HepG2 (cell line): ENCODE measurements at regions not wholly inside any gene's neighbourhood (a gene's known extent, or its start where the extent isn't known, plus 50 kb on each side); places are given as distances from the start of the nearest gene placed in this dataset.

Experiments
- ATAC-seq: fragments of 200-7000 bp; cut with Tn5 transposase; 3 replicates; pipeline ENCODE4 v1.9.1; 2020; ENCODE audit warnings: mild to moderate bottlenecking, moderate library complexity
- BruUV-seq: library from RNA; stranded (reverse); fragments of 400-500 nt; replicated peaks from 2 replicates; lab custom pipeline; 2021; lab: Mats Ljungman, UMichigan
- CTCF ChIA-PET: fragments of 300-600 bp; formaldehyde crosslinking; extraction: SDS; loops from one replicate; lab custom pipeline; 2021; ENCODE audit warnings: low total read pairs, inconsistent platforms, low intra/inter-chr PET ratio; lab: Yijun Ruan, JAX
- POLR2A ChIA-PET: fragments of 350-600 bp; sonication (Branson Sonifier 250); formaldehyde crosslinking; loops from one replicate; lab custom pipeline; 2020; ENCODE audit warnings: antibody characterized with exemption, inconsistent platforms; lab: Yijun Ruan, JAX
- DNase-seq: peaks from one replicate; pipeline ENCODE4 v3.0.0-alpha.2; 2015; ENCODE audit warnings: low spot score
- FAIRE-seq: peaks from 3 replicates; lab custom pipeline; 2011; peaks lifted over from hg19 to GRCh38; lab: Jason Lieb, UNC
- H2AFZ ChIP-seq: one replicate; pipeline ENCODE4 v1.6.1; 2011; ENCODE audit warnings: low read length, inconsistent platforms
- H3K27ac ChIP-seq: fragments of 300-600 bp; 3 replicates; pipeline ENCODE4 v1.8.0; 2011; ENCODE audit warnings: mixed run types, mild to moderate bottlenecking, mixed read lengths, low read length, inconsistent platforms; ENCODE audit not compliant: insufficient read depth; ENCODE audit errors: extremely low read length
- H3K27me3 ChIP-seq, 2 experiments: fragments of 200-600 bp in 1 of 2; 2 replicates in 1 of 2; 3 replicates in 1 of 2; pipeline versions ENCODE4 v1.6.0 to v1.8.0; 2011; ENCODE audit warnings: low read length in 2 of 2, mild to moderate bottlenecking in 2 of 2, moderate library complexity in 2 of 2, inconsistent platforms in 1 of 2; ENCODE audit not compliant: insufficient read depth in 2 of 2, control insufficient read depth in 1 of 2
- H3K36me3 ChIP-seq, 2 experiments: fragments of 200-600 bp in 1 of 2; replicated peaks in 1 of 2; 2 replicates in 1 of 2; 3 replicates in 1 of 2; pipeline versions ENCODE4 v1.5.1 to v1.8.0; 2011; ENCODE audit warnings: low read length in 2 of 2, inconsistent platforms in 1 of 2; ENCODE audit not compliant: insufficient read depth in 2 of 2, control insufficient read depth in 1 of 2
- H3K4me1 ChIP-seq: 2 replicates; pipeline ENCODE4 v1.5.1; 2012; ENCODE audit warnings: low read length, inconsistent platforms; ENCODE audit not compliant: insufficient read depth
- H3K4me2 ChIP-seq: 2 replicates; pipeline ENCODE4 v1.6.0; 2011; ENCODE audit warnings: low read depth, low read length, inconsistent platforms
- H3K4me3 ChIP-seq, 3 experiments: fragments of 200-600 bp in 1 of 3; sonication (generic), shearing (Covaris generic) in 1 of 3; replicated peaks in 1 of 3; 2 replicates each; pipeline ENCODE4 v1.5.1; 2011 to 2016; ENCODE audit warnings: low read length in 3 of 3, inconsistent platforms in 2 of 3, low read depth in 2 of 3, mild to moderate bottlenecking in 2 of 3, control low read depth in 1 of 3, mixed read lengths in 1 of 3; ENCODE audit not compliant: insufficient read depth in 1 of 3
- H3K79me2 ChIP-seq: one replicate; pipeline ENCODE4 v1.6.1; 2011; ENCODE audit warnings: low read length, inconsistent platforms; ENCODE audit not compliant: insufficient read depth
- H3K9ac ChIP-seq: 2 replicates; pipeline ENCODE4 v1.6.0; 2011; ENCODE audit warnings: mild to moderate bottlenecking, low read depth, low read length, inconsistent platforms; ENCODE audit not compliant: insufficient read depth
- H3K9me3 ChIP-seq: 2 replicates; pipeline ENCODE4 v1.5.1; 2012; ENCODE audit warnings: mild to moderate bottlenecking, low read length
- H4K20me1 ChIP-seq: 2 replicates; pipeline ENCODE4 v1.6.0; 2011; ENCODE audit warnings: inconsistent platforms, mild to moderate bottlenecking, low read length, moderate library complexity; ENCODE audit not compliant: insufficient read depth
- MATR3 ChIP-seq: sonication (generic); formaldehyde crosslinking; IDR thresholded peaks from 2 replicates; pipeline ENCODE4 v1.4.0; 2020; ENCODE audit warnings: missing genetic modification reagents
- TMF1 ChIP-seq: sonication (generic); formaldehyde crosslinking; IDR thresholded peaks from 2 replicates; pipeline ENCODE4 v1.8.1; 2022; ENCODE audit warnings: low read depth, missing genetic modification reagents
- U2AF2 ChIP-seq: fragments of 200-400 bp; formaldehyde crosslinking; IDR thresholded peaks from 2 replicates; pipeline ENCODE4 v1.6.1; 2017; ENCODE audit warnings: low read depth, mild to moderate bottlenecking, low read length
- ZNF225 ChIP-seq: sonication (generic); formaldehyde crosslinking; IDR thresholded peaks from 2 replicates; pipeline ENCODE4 v1.4.0; 2020; ENCODE audit warnings: mild to moderate bottlenecking, missing genetic modification reagents
- ZNF589 ChIP-seq: sonication (generic); formaldehyde crosslinking; conservative IDR thresholded peaks from 2 replicates; pipeline ENCODE4 v1.8.0; 2022; ENCODE audit warnings: mild to moderate bottlenecking, moderate library complexity, missing genetic modification reagents
- ZNF710 ChIP-seq: sonication (generic); formaldehyde crosslinking; IDR thresholded peaks from 2 replicates; pipeline ENCODE4 v1.5.0; 2020; ENCODE audit warnings: mild to moderate bottlenecking, missing genetic modification reagents, borderline replicate concordance
- ZNF879 ChIP-seq: sonication (generic); formaldehyde crosslinking; IDR thresholded peaks from 2 replicates; pipeline ENCODE4 v1.8.1; 2023; ENCODE audit warnings: missing genetic modification reagents
- WGBS: methylation state at CpG from one replicate; pipeline ENCODE4 v1.1.6; 2017; ENCODE audit warnings: low lambda C conversion rate; 5-methylcytosine and 5-hydroxymethylcytosine counted together
- in situ Hi-C: cut with HindIII; loops from 2 replicates; pipeline ENCODE4 v1.10.0; 2017; ENCODE audit warnings: low pct_unique_long_range_greater_than_20kb; ENCODE audit not compliant: extremely low pct_ligation_motif_present
- intact Hi-C: fragments of 100-400 bp; cut with micrococcal nuclease; formaldehyde crosslinking; loops from one replicate; pipeline ENCODE4 v1.10.0; 2022; ENCODE audit not compliant: unreplicated experiment
- TF ChIP-seq, protein P1 (sequence below): sonication (generic); formaldehyde crosslinking; conservative IDR thresholded peaks from 2 replicates; pipeline ENCODE4 v1.4.0; 2020; ENCODE audit warnings: missing genetic modification reagents
- TF ChIP-seq, protein P2 (sequence below): IDR thresholded peaks from 2 replicates; pipeline ENCODE4 v1.6.1; 2016; ENCODE audit warnings: mild to moderate bottlenecking

DNA sequence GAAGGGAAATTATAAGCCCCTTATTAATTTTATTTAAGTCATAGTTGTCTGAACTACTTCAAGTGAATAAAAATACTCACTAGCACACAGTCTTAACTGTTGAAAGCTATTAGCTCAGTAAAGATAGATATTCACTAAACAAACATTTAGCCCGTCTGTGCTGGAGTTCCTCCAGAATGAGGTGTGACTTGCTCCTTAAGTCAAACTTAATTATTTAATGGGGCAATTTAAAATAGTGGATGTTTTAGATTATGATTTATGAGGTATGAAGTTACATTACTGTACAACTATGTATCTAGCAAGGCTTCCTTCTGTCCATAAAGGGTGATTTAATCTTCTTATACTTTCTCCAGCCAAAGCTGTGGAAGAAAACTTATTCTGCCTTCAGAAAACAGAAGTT is 414.0 kb upstream of the FLRT2 start:
- in situ Hi-C loops = no loop called here
- BruUV-seq = no TSS peak
- no peaks in the 10 kb centered on the region for H3K4me1 ChIP-seq
- H3K9me3 ChIP-seq = peaks cover 95% of the 10 kb centered on the region
- no peaks in the 10 kb centered on the region for H3K27me3 ChIP-seq
- no peak for ATAC-seq
- POLR2A ChIA-PET = no interaction called here
- no peak overlapping the region for H3K27ac ChIP-seq
- DNase-seq = no peak
- no peak overlapping the region for H3K4me2 ChIP-seq
- no peak for FAIRE-seq
- WGBS = 0% methylated on average over 1 of the region's 1 CpG
- H2AFZ ChIP-seq = no peak overlapping the region
- CTCF ChIA-PET = no interaction called here
- no peaks in the 10 kb centered on the region for H3K36me3 ChIP-seq
- H3K9ac ChIP-seq = no peak overlapping the region
- intact Hi-C loops = no loop called here
- TF ChIP-seq, protein P1, sequence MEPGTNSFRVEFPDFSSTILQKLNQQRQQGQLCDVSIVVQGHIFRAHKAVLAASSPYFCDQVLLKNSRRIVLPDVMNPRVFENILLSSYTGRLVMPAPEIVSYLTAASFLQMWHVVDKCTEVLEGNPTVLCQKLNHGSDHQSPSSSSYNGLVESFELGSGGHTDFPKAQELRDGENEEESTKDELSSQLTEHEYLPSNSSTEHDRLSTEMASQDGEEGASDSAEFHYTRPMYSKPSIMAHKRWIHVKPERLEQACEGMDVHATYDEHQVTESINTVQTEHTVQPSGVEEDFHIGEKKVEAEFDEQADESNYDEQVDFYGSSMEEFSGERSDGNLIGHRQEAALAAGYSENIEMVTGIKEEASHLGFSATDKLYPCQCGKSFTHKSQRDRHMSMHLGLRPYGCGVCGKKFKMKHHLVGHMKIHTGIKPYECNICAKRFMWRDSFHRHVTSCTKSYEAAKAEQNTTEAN (CRISPR knock-in tag) = no peak
- no peaks in the 10 kb centered on the region for H3K79me2 ChIP-seq
- no peak overlapping the region for H3K4me3 ChIP-seq
- H4K20me1 ChIP-seq = no peaks in the 10 kb centered on the region

- BruUV-seq = no TSS peak
- in situ Hi-C loops (no loop called here), intact Hi-C loops (no loop called here)
- no peak for FAIRE-seq
- Histone ChIP-seq H3K36me3 (no peaks in the 10 kb centered on the region), H3K9me3 (peaks cover 90% of the 10 kb centered on the region), H3K27me3 (no peaks in the 10 kb centered on the region), H2AFZ (no peak overlapping the region), H3K27ac (no peak overlapping the region), H3K9ac (no peak overlapping the region), H3K4me2 (no peak overlapping the region), H3K79me2 (no peaks in the 10 kb centered on the region), H3K4me1 (no peaks in the 10 kb centered on the region), H4K20me1 (no peaks in the 10 kb centered on the region), H3K4me3 (no peak overlapping the region)
- no peak for TF ChIP-seq ZNF589
- TF ChIP-seq, protein P2, sequence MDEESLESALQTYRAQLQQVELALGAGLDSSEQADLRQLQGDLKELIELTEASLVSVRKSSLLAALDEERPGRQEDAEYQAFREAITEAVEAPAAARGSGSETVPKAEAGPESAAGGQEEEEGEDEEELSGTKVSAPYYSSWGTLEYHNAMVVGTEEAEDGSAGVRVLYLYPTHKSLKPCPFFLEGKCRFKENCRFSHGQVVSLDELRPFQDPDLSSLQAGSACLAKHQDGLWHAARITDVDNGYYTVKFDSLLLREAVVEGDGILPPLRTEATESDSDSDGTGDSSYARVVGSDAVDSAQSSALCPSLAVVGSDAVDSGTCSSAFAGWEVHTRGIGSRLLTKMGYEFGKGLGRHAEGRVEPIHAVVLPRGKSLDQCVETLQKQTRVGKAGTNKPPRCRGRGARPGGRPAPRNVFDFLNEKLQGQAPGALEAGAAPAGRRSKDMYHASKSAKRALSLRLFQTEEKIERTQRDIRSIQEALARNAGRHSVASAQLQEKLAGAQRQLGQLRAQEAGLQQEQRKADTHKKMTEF (CRISPR knock-in tag) = no peak
- no peak for TF ChIP-seq ZNF225 (CRISPR knock-in tag)
- no peak for TF ChIP-seq ZNF710 (CRISPR knock-in tag)
- no peak for TF ChIP-seq ZNF879 (CRISPR knock-in tag)
- TF ChIP-seq TMF1 (CRISPR knock-in tag) = no peak
- no peak for TF ChIP-seq U2AF2
- TF ChIP-seq MATR3 (CRISPR knock-in tag) = no peak
- no peak for ATAC-seq
- WGBS = 2% methylated on average over 5 of the region's 5 CpGs
- DNase-seq = no peak
- ChIA-PET CTCF (no interaction called here), POLR2A (no interaction called here)
Measured at GRCh38 chr14:85118274-85118673, 411.7 kb upstream of the FLRT2 start.
